ENCODE measurements at regions not wholly inside any gene's neighbourhood (a gene's known extent, or its start where the extent isn't known, plus 50 kb on each side); places are given as distances from the start of the nearest gene placed in this dataset.
"Not testable (repeated sequence)": the region's sequence is repeated elsewhere in the genome, so short reads cannot be mapped to it uniquely, and the experiment has no call there.

DNA sequence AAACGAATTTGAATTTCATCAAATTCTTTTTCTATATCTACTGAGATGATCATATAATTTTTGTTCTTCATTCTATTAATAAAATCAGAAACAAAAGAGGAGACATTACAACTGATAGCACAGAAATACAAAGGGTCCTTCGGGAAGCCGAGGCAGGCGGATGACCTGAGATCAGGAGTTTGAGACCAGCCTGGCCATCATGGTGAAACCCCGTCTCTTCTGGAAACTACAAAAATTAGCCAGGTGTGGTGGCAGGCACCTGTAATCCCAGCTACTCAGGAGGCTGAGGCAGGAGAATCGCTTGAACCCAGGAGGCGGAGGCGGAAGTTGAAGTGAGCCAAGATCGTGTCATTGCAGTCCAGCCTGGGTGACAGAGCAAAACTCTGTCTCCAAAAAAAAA, 113.4 kb downstream of the PMAIP1 start:
- DNase-seq: not testable (repeated sequence)

GRCh38 chr18:60010984-60011383, 111.2 kb downstream of the PMAIP1 start:
- DNase-seq: no peak

- no peak for DNase-seq
These were observed 110.7 kb downstream of the PMAIP1 start for GRCh38 chr18:60010513-60010912.

GRCh38 chr18:60007661-60008060, 107.9 kb downstream of the PMAIP1 start:
- no peak for DNase-seq

DNA sequence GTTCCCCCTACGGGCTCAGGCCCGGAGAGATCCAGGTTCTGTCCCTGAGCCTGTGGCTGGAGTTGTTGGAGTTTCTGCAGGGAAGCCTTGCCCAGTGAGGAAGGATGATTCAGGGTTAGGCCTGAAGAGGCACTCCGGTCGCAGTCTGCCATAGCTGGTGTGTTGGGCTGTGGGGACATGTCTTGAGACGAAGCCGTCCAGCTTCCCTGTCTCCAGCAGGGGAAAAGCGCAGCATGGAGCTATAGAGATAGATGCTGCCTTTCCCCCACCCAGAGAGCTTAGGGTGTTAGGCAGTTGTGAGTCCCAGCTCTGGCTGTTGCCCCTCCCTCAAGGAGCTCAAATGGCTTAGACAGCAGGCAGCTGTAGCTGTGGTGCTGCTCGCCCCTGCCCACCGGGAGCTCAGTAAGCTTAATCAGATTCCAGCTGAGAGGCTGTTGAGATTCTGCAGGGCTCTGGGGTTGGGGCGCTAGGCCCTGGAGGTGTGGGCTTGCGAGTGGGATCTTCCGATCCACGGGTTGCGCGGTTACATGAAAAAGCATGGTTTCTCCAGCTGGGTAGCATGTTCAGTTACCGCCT, 103.9 kb downstream of the PMAIP1 start:
- no peak for DNase-seq

- no peak for DNase-seq
These were observed 96.7 kb downstream of the PMAIP1 start for GRCh38 chr18:59996370-59996966.

DNA sequence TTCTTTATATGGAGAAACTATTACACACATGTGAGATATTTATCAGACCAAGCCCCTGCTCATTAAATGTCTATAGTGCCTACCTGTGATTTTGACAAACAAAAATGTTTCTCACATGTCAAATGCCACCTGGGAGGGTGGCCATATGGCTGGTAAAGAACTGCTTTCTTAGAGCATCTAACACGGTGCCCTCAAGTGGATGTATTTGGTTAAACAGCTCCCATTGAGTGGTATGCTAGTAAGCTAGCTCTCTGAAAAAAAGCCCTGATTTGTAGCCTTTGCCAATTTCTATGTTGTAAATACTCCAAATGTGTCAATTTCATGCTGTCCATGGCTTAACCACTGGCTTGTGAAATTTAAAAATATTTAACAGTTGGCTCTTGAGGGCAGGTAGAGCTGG, 94.6 kb downstream of the PMAIP1 start:
- DNase-seq: no peak

GRCh38 chr18:59993560-59993959, 93.8 kb downstream of the PMAIP1 start:
- no peak for DNase-seq

DNA sequence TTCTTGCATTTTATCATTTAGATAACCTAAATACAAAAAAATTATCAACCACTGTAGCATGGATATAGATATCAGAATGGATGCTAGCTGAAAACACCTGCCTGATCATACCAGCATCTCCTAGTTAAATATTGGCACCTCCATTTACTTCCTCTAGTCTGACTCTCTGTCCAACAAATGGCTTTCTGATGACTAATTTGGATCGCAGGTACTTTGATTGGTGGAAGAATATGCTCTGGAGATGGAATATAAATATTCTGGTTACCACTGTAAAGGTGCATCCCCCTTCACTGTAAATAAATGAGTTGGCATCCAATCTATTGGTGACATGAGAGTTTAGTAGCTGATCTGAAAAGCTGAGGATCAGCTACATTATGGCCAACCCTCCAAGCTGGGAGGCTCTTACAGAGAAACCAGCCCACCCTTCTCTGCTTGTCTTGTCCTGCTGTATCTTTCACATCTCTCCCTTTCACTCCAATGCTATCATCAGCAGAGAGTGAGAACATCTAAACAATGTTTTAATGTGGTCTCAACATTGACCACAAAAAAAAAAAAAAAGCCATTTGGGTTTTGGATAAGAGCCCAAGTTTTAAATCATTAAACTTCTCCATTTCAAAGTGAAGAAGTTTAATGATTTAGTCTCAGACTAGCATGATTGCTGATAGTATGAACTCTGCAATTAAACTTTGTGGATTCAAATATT, 90.5 kb downstream of the PMAIP1 start:
- no peak for DNase-seq

DNA sequence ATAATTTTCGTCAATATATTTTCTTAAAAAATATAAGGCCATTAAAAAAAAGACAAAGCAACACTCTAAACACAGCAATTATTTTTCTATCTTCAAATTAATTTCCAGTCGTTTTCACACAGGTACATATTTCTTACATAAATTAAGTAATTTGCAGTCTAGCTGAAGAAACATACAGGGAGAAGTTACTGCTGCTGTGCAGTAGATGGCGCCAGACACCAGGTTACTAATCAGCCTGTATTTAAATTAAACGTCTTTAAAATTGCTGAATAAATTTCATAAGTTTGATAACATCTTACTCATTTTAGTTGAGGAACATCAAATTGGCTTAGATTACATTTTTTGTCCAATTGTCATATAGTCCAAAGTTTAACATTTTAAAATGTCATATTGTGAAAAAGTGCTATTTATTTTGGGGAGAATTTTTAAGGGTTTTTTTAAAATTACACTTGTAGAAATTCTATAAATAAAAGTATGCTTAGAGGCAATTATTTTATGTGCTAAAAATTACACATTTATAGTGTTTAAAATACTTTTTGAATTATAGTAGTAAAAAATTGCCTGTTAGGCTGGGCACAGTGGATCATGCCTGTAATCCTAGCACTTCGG, 88.4 kb downstream of the PMAIP1 start:
- peak; percentile 46 for DNase-seq

DNA sequence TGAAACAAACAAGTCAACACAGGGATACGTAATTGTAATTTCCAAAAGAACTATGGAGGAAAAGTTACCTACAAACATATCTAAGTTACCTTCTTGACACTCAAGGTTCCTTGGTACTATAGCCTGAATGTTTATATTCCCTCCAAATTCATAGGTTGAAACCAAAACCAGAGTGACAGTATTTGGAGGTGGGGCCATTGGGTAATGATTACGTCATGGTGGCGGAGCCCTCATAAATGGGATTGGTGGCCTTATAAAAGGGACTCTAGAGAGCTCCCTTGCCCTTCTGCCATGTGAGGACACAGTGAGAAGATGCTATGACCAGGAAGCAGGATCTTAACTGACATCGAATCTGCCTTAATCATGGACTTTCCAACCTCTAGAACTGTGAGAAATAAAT, 87.3 kb downstream of the PMAIP1 start:
- no peak for DNase-seq

- DNase-seq: no peak
These were observed 86.3 kb downstream of the PMAIP1 start for GRCh38 chr18:59986139-59986538.

- DNase-seq: no peak
These were observed 85.5 kb downstream of the PMAIP1 start for GRCh38 chr18:59985289-59985688.

- DNase-seq: no peak
These were observed 83.7 kb downstream of the PMAIP1 start for GRCh38 chr18:59983506-59983905.

- no peak for DNase-seq
These were observed 80.4 kb downstream of the PMAIP1 start for GRCh38 chr18:59980188-59980637.

GRCh38 chr18:59971871-59972428, 72.2 kb downstream of the PMAIP1 start:
- DNase-seq: no peak

DNA sequence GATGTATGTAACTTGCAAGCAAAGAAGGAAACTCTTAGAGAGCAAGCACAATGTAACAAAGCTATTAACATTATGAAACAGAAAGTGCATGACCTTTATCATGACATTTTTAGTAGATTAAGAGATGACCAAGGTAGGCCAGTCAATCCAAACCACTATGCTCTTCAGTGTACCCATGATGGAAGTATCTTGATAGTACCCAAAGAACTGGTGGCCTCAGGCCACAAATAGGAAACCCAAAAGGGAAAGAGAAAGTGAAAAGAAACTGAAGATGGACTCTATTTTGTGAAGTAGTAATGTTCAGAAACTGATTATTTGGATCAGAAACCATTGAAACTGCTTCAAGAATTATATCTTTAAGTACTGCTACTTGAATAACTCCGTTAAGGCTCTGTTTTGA, 71.3 kb downstream of the PMAIP1 start:
- not testable (repeated sequence) for DNase-seq

DNA sequence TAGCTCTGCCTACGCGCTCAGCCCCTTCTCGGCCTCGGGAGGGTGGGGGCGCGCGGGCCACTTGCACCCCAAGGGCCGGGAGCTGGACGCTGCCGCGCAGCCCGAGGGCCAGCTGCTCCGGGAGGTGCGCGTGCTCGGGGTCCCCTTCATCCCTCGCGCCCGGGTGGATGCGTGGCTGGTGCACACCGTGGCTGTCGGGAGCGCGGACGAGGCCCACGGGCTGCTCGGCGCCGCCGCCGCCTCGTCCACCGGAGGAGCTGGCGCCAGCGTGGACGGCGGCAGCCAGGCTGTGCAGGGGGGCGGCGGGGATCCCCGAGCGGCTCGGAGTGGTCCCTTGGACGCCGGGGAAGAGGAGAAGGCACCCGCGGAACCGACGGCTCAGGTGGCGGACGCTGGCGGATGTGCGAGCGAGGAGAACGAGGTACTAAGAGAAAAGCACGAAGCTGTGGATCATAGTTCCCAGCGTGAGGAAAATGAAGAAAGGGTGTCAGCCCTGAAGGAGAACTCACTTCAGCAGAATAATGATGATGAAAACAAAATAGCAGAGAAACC, 69.8 kb downstream of the PMAIP1 start:
- DNase-seq: not testable (repeated sequence)

DNA sequence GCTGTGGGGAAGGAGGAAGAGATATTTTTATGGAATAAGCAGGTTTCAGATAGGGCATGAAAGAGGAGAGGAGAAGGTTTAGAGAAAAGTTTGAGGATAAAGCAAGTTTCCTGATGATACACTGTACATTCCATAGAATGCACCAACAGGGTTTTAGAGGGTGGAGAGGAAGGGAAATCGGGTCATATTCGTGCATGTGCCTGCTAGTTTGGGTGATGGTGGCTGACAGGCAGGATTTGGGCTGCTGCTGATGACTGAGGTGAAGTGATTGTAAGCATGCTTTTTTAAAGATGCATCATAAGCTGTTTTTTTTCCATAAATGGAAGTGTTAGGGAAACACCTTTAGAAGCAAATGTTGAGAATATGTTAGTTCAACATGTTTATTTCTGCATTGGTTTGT, 68.8 kb downstream of the PMAIP1 start:
- DNase-seq: no peak

DNA sequence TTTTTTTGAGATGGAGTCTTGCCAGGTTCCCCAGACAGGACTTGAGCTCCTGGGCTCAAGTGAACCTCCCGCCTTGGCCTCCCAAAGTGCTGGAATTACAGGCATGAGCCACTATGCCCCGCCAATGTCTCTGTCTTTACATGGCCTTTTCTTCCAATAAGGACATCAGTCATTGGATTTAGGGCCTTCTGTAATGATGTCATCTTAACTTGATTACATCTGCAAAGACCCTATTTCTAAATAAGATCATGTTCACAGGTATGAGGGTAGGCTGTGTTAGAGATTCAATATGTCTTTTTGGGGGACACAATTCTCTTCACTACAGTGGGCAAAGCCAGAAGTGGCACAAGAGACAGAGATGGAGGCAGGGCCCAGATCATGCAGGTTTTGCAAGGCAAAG, 68.1 kb downstream of the PMAIP1 start:
- DNase-seq: no peak

GRCh38 chr18:59966913-59967312, 67.1 kb downstream of the PMAIP1 start:
- DNase-seq: no peak

DNA sequence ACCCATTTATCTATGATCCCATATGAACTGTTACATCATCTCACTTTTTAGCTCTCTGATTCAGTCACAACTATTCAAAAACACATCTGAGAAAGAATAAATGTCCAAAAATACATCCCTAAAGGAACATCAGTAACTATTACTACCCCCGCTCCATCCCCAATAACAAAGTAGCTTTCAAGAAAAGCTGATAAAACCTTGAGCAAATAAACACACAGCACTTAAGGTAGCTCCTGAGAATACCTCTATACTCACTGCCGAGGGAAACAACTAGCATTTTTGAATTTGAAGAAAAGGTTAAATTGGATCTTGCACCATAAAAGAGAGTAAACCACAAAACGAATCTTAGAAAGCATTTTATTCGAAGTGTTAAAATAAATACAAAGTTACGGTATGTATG, 63.4 kb downstream of the PMAIP1 start:
- no peak for DNase-seq

GRCh38 chr18:59961070-59961469, 61.3 kb downstream of the PMAIP1 start:
- peak; percentile 11 for DNase-seq
